ENCODE measurements at regions not wholly inside any gene's neighbourhood (a gene's known extent, or its start where the extent isn't known, plus 50 kb on each side); places are given as distances from the start of the nearest gene placed in this dataset.

DNA sequence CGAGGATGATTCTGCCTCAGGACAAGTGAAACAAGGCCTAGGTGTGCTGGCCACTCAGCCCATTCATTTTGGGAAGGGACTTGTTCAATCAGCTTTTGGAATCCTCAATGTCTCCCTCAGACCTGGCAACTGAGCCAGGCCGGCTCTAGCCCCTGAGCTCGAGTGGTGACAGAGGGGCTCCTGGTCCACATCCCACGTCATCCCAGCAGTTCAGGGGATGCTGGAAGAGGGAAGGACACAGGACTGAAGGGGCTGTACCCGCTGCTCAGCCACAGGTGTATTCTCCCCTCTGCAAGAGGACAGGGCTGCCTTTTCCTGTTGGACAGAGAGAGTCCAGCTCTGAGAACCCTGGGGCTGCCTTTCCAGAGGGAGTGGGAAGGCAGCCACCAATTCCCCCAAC is 244.6 kb upstream of the SFSWAP start:
- TF ChIP-seq, protein P1, sequence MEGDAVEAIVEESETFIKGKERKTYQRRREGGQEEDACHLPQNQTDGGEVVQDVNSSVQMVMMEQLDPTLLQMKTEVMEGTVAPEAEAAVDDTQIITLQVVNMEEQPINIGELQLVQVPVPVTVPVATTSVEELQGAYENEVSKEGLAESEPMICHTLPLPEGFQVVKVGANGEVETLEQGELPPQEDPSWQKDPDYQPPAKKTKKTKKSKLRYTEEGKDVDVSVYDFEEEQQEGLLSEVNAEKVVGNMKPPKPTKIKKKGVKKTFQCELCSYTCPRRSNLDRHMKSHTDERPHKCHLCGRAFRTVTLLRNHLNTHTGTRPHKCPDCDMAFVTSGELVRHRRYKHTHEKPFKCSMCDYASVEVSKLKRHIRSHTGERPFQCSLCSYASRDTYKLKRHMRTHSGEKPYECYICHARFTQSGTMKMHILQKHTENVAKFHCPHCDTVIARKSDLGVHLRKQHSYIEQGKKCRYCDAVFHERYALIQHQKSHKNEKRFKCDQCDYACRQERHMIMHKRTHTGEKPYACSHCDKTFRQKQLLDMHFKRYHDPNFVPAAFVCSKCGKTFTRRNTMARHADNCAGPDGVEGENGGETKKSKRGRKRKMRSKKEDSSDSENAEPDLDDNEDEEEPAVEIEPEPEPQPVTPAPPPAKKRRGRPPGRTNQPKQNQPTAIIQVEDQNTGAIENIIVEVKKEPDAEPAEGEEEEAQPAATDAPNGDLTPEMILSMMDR (IDR thresholded peaks at IDR 0.05; ENCODE audit: low read length) = no peak
- no peak for TF ChIP-seq EZH2 (IDR thresholded peaks at IDR 0.05; ENCODE audit: borderline replicate concordance, low read length)

Measured in OCI-LY1 (cell line).